CD4-positive, alpha-beta T cell treated with Interleukin-2 at 100 ng/mL for 4 hours (primary cell): ENCODE measurements at regions not wholly inside any gene's neighbourhood (a gene's known extent, or its start where the extent isn't known, plus 50 kb on each side); places are given as distances from the start of the nearest gene placed in this dataset.

Source experiments
- DNase-seq: peaks from one replicate; pipeline ENCODE4 v3.0.0-alpha.2; 2020; ENCODE audit warnings: low spot score

- no peak for DNase-seq
Observed at GRCh38 chr6:153787341-153787606, 251.8 kb upstream of the OPRM1 start.

- DNase-seq = no peak
Observed at GRCh38 chr6:153781306-153781705, 257.7 kb upstream of the OPRM1 start.

- no peak for DNase-seq
Observed at GRCh38 chr6:153780011-153780410, 259.0 kb upstream of the OPRM1 start.

GRCh38 chr6:153778216-153778615 is 260.8 kb upstream of the OPRM1 start:
- DNase-seq = no peak

- DNase-seq = no peak
Observed at GRCh38 chr6:153771577-153771976, 267.5 kb upstream of the OPRM1 start.

- no peak for DNase-seq
Observed at GRCh38 chr6:153767127-153767526, 271.9 kb upstream of the OPRM1 start.

GRCh38 chr6:153758516-153758915 is 280.5 kb upstream of the OPRM1 start:
- no peak for DNase-seq

- DNase-seq = no peak
Observed at GRCh38 chr6:153735761-153736160, 303.3 kb upstream of the OPRM1 start.

GRCh38 chr6:153729189-153729588 is 309.9 kb upstream of the OPRM1 start:
- DNase-seq = no peak

- no peak for DNase-seq
Observed at GRCh38 chr6:153727885-153728284, 311.2 kb upstream of the OPRM1 start.

GRCh38 chr6:153725456-153725855 is 313.6 kb upstream of the OPRM1 start:
- DNase-seq = no peak

- no peak for DNase-seq
Observed at GRCh38 chr6:153720732-153721131, 318.3 kb upstream of the OPRM1 start.

GRCh38 chr6:153705429-153705828 is 333.6 kb upstream of the OPRM1 start:
- no peak for DNase-seq

- no peak for DNase-seq
Observed at GRCh38 chr6:153702671-153703070, 336.4 kb upstream of the OPRM1 start.

GRCh38 chr6:153698637-153699036 is 340.4 kb upstream of the OPRM1 start:
- DNase-seq = no peak

- DNase-seq = no peak
Observed at GRCh38 chr6:153698001-153698400, 341.0 kb upstream of the OPRM1 start.

- DNase-seq = no peak
Observed at GRCh38 chr6:153677522-153677921, 361.5 kb upstream of the OPRM1 start.

- DNase-seq = no peak
Observed at GRCh38 chr6:153673750-153674149, 365.3 kb upstream of the OPRM1 start.

- DNase-seq = no peak
Observed at GRCh38 chr6:153673225-153673624, 365.8 kb upstream of the OPRM1 start.

GRCh38 chr6:153670403-153671026 is 368.5 kb upstream of the OPRM1 start:
- no peak for DNase-seq

GRCh38 chr6:153668758-153669157 is 370.3 kb upstream of the OPRM1 start:
- DNase-seq = no peak

- no peak for DNase-seq
Observed at GRCh38 chr6:153662982-153663381, 376.1 kb upstream of the OPRM1 start.

GRCh38 chr6:153645326-153645725 is 393.7 kb upstream of the OPRM1 start:
- no peak for DNase-seq

- no peak for DNase-seq
Observed at GRCh38 chr6:153644000-153644399, 395.0 kb upstream of the OPRM1 start.

GRCh38 chr6:153634416-153634815 is 404.6 kb upstream of the OPRM1 start:
- no peak for DNase-seq
